Osteocyte (in vitro differentiated cells): ENCODE measurements at regions not wholly inside any gene's neighbourhood (a gene's known extent, or its start where the extent isn't known, plus 50 kb on each side); places are given as distances from the start of the nearest gene placed in this dataset.

Experiments
- DNase-seq: peaks from one replicate; pipeline ENCODE4 v3.0.0; 2021; ENCODE audit warnings: mixed read lengths; ENCODE audit not compliant: unreplicated experiment; ENCODE audit errors: extremely low spot score
- H3K27ac Mint-ChIP-seq: one replicate; pipeline ENCODE4 v1.8.0; 2021; ENCODE audit warnings: mild to moderate bottlenecking, mixed read lengths; ENCODE audit not compliant: unreplicated experiment
- H3K27me3 Mint-ChIP-seq: one replicate; pipeline ENCODE4 v1.8.0; 2021; ENCODE audit warnings: mixed read lengths; ENCODE audit not compliant: unreplicated experiment
- H3K36me3 Mint-ChIP-seq: one replicate; pipeline ENCODE4 v1.8.0; 2021; ENCODE audit warnings: mixed read lengths; ENCODE audit not compliant: unreplicated experiment
- H3K4me1 Mint-ChIP-seq: one replicate; pipeline ENCODE4 v1.8.0; 2021; ENCODE audit warnings: mixed read lengths; ENCODE audit not compliant: unreplicated experiment
- H3K4me3 Mint-ChIP-seq: one replicate; pipeline ENCODE4 v1.8.0; 2021; ENCODE audit warnings: mild to moderate bottlenecking, moderate library complexity, mixed read lengths; ENCODE audit not compliant: unreplicated experiment
- H3K9me3 Mint-ChIP-seq: one replicate; pipeline ENCODE4 v1.8.0; 2021; ENCODE audit warnings: mixed read lengths; ENCODE audit not compliant: unreplicated experiment
- CTCF ChIP-seq: fragments of 200-600 bp; sonication (generic); IDR thresholded peaks from 2 replicates; pipeline ENCODE4 v1.5.0; 2021; ENCODE audit warnings: antibody characterized with exemption, mild to moderate bottlenecking, moderate library complexity

GRCh38 chr1:55337801-55338447 is 122.8 kb upstream of the USP24 start:
- no peak overlapping the region for H3K4me3 Mint-ChIP-seq
- H3K27me3 Mint-ChIP-seq: no peaks in the 10 kb centered on the region
- no peak for DNase-seq
- H3K36me3 Mint-ChIP-seq: peaks cover 6% of the 10 kb centered on the region
- H3K4me1 Mint-ChIP-seq: no peaks in the 10 kb centered on the region
- no peak overlapping the region for H3K27ac Mint-ChIP-seq
- peak; percentile 51 for TF ChIP-seq CTCF
- H3K9me3 Mint-ChIP-seq: peaks cover 12% of the 10 kb centered on the region

DNA sequence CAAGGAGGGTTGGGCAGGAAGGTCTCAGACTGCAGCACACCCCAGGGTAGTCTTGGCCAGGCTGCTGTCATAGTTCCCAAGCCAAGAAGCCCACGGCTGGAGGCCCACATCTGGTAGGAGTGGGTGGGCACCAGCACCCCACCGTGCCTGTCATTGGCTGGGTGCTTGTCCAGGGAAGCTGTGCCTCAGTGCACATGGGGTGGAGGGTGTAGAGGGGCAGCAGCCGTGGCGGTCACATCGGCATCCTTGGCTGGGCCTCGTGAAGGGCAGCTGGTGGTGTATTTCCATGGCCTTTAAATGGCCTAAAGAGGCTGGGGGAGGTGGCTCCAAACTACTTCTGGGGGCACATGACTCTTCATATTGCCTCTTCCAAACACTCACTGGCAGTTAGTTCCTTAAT is 119.6 kb upstream of the USP24 start:
- TF ChIP-seq CTCF: no peak
- peaks cover 2% of the 10 kb centered on the region for H3K9me3 Mint-ChIP-seq
- H3K27ac Mint-ChIP-seq: no peak overlapping the region
- H3K4me3 Mint-ChIP-seq: no peak overlapping the region
- H3K36me3 Mint-ChIP-seq: peaks cover 1% of the 10 kb centered on the region
- DNase-seq: no peak
- H3K4me1 Mint-ChIP-seq: peaks cover 9% of the 10 kb centered on the region
- H3K27me3 Mint-ChIP-seq: no peaks in the 10 kb centered on the region

DNA sequence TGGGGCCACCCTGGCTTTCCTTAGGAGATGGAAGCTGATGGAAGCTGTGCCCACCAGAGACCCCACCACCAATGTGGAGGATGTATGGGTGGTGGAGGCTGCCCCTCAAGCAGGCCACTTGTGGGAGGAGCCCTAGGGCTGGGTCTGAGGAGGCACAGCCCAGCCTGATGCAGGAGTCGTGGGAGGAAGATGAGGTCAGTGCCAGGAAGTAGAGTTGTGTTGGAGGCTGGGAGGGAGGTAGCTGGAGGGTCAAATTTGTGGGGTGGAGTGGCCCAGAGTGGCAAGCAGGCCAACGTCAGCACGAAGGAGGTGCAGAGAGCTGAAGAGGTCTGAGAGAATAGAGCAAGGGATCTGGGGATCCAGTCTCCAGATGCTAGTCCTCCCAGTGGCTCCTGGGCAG is 119.0 kb upstream of the USP24 start:
- Mint-ChIP-seq H3K36me3 (no peaks in the 10 kb centered on the region), H3K4me3 (no peak overlapping the region), H3K27ac (no peak overlapping the region), H3K9me3 (no peaks in the 10 kb centered on the region), H3K27me3 (no peaks in the 10 kb centered on the region), H3K4me1 (peaks cover 9% of the 10 kb centered on the region)
- no peak for TF ChIP-seq CTCF
- DNase-seq: no peak

DNA sequence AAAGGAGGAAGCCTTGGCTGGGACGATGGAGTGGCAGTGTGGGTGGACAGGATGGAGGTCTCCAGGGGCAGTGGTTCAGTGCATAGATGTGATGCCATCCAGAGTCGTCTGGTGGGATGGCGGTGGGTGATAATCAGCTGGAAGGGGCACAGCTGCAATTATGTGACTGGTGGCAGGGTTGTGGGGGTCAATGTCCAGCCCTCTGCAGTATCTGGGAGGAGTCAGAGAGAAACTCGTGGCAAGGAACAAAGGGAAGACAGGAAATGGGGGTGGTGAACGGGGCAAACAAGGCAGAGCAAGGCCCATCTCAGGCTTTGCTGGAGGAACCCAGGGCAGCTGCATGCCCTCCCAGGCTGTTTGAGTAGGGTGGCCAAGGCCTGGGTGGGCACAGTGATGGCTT is 118.3 kb upstream of the USP24 start:
- peaks cover 13% of the 10 kb centered on the region for H3K4me1 Mint-ChIP-seq
- H3K27ac Mint-ChIP-seq: no peak overlapping the region
- no peak for TF ChIP-seq CTCF
- DNase-seq: no peak
- no peaks in the 10 kb centered on the region for H3K9me3 Mint-ChIP-seq
- H3K36me3 Mint-ChIP-seq: no peaks in the 10 kb centered on the region
- H3K27me3 Mint-ChIP-seq: no peaks in the 10 kb centered on the region
- no peak overlapping the region for H3K4me3 Mint-ChIP-seq

DNA sequence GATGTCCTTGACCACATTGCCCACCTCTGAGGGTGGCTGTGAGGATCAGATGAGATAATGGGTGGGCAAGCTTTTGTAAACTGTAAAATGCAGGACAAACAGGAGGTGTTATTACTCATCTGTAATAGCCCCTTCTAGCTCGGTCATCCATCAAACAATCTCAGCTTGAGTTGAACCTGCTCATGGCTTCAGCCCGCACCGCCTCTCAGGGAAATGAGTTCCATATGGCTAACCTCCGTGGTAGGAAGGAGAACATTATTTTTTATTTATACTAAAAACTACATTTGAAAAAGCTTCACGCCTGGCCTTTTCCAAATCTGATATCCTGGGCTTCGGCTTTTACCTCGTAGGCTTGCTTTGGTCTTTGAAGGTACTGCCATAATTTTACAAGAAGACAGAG is 116.2 kb upstream of the USP24 start:
- TF ChIP-seq CTCF: no peak
- no peak overlapping the region for H3K4me3 Mint-ChIP-seq
- DNase-seq: no peak
- no peaks in the 10 kb centered on the region for H3K36me3 Mint-ChIP-seq
- H3K9me3 Mint-ChIP-seq: no peaks in the 10 kb centered on the region
- H3K4me1 Mint-ChIP-seq: peaks cover 13% of the 10 kb centered on the region
- no peaks in the 10 kb centered on the region for H3K27me3 Mint-ChIP-seq
- no peak overlapping the region for H3K27ac Mint-ChIP-seq
